ENCODE measurements at regions not wholly inside any gene's neighbourhood (a gene's known extent, or its start where the extent isn't known, plus 50 kb on each side); places are given as distances from the start of the nearest gene placed in this dataset.

GRCh38 chr18:75344161-75344560, 83.3 kb downstream of the SMIM21 start:
- Histone ChIP-seq H3K4me3 (no peak overlapping the region), H3K4me1 (no peaks in the 10 kb centered on the region), H3K27me3 (replicated peaks in 1 of 7) (peaks cover 0 to 4% (median 0%) of the 10 kb centered on the region in 7 donors), H3K36me3 (no peaks in the 10 kb centered on the region), H3K9me3 (no peaks in the 10 kb centered on the region), H3K27ac (no peak overlapping the region)
- no peak for TF ChIP-seq POLR2AphosphoS5 (IDR thresholded peaks at IDR 0.05)
- no peak for TF ChIP-seq POLR2A (IDR thresholded peaks at IDR 0.05)
- no peak for TF ChIP-seq CTCF (IDR thresholded peaks at IDR 0.05 in 8 of 11, conservative IDR thresholded peaks at IDR 0.05 in 3 of 11)
- WGBS, 5 donors, result 73 to 90% (median 86%) methylated on average over 8 of the region's 8 CpGs
- intact Hi-C loops (cut with DNase I; ENCODE audit: low total_unique reads), result no loop called here
- no peak for DNase-seq

GRCh38 chr18:75343389-75343788, 84.1 kb downstream of the SMIM21 start:
- H3K36me3 ChIP-seq, result no peaks in the 10 kb centered on the region
- no peaks in the 10 kb centered on the region for H3K4me1 ChIP-seq
- no peak for TF ChIP-seq POLR2A (IDR thresholded peaks at IDR 0.05)
- TF ChIP-seq POLR2AphosphoS5 (IDR thresholded peaks at IDR 0.05), result no peak
- no peak for TF ChIP-seq CTCF (IDR thresholded peaks at IDR 0.05 in 8 of 11, conservative IDR thresholded peaks at IDR 0.05 in 3 of 11)
- no peak overlapping the region for H3K4me3 ChIP-seq
- intact Hi-C loops (cut with DNase I; ENCODE audit: low total_unique reads), result no loop called here
- WGBS, 5 donors, result 88 to 97% (median 93%) methylated on average over 6 of the region's 6 CpGs
- H3K27ac ChIP-seq, result no peak overlapping the region
- peaks cover 0 to 4% (median 0%) of the 10 kb centered on the region in 7 donors for H3K27me3 ChIP-seq (replicated peaks in 1 of 7)
- no peaks in the 10 kb centered on the region for H3K9me3 ChIP-seq
- DNase-seq, result no peak

- no peak for DNase-seq
- Histone ChIP-seq H3K27ac (no peak overlapping the region), H3K4me3 (no peak overlapping the region), H3K36me3 (no peaks in the 10 kb centered on the region), H3K27me3 (replicated peaks in 1 of 7) (peaks cover 0 to 3% (median 0%) of the 10 kb centered on the region in 7 donors), H3K9me3 (no peaks in the 10 kb centered on the region), H3K4me1 (no peaks in the 10 kb centered on the region)
- 83 to 89% (median 87%) methylated on average over 6 of the region's 6 CpGs for WGBS, 5 donors
- intact Hi-C loops (cut with DNase I; ENCODE audit: low total_unique reads), result no loop called here
- no peak for TF ChIP-seq POLR2AphosphoS5 (IDR thresholded peaks at IDR 0.05)
- TF ChIP-seq POLR2A (IDR thresholded peaks at IDR 0.05), result no peak
- TF ChIP-seq CTCF (IDR thresholded peaks at IDR 0.05 in 8 of 11, conservative IDR thresholded peaks at IDR 0.05 in 3 of 11), result no peak
Observed at GRCh38 chr18:75341897-75342296, 85.6 kb downstream of the SMIM21 start.

- Histone ChIP-seq H3K9me3 (no peaks in the 10 kb centered on the region), H3K4me1 (no peaks in the 10 kb centered on the region), H3K27me3 (replicated peaks in 1 of 7) (no peaks in the 10 kb centered on the region), H3K36me3 (no peaks in the 10 kb centered on the region), H3K4me3 (no peak overlapping the region), H3K27ac (no peak overlapping the region)
- intact Hi-C loops (cut with DNase I; ENCODE audit: low total_unique reads), result no loop called here
- WGBS, 5 donors, result 67 to 85% (median 82%) methylated on average over 9 of the region's 9 CpGs
- no peak for TF ChIP-seq POLR2AphosphoS5 (IDR thresholded peaks at IDR 0.05)
- no peak for TF ChIP-seq CTCF (IDR thresholded peaks at IDR 0.05 in 8 of 11, conservative IDR thresholded peaks at IDR 0.05 in 3 of 11)
- no peak for TF ChIP-seq POLR2A (IDR thresholded peaks at IDR 0.05)
- DNase-seq, result peak; percentile 60
Observed at GRCh38 chr18:75341267-75341666, 86.2 kb downstream of the SMIM21 start.
